ENCODE measurements at regions not wholly inside any gene's neighbourhood (a gene's known extent, or its start where the extent isn't known, plus 50 kb on each side); places are given as distances from the start of the nearest gene placed in this dataset.

GRCh38 chr1:201596101-201596868, 57.4 kb downstream of the NAV1 start:
- TF ChIP-seq CTCF (conservative IDR thresholded peaks at IDR 0.05; ENCODE audit: low read depth, low read length) (no peak), EZH2 (IDR thresholded peaks at IDR 0.05; ENCODE audit: borderline replicate concordance, low read depth, low read length, poor library complexity, severe bottlenecking) (no peak)
